GM10266 (cell line): ENCODE measurements at regions not wholly inside any gene's neighbourhood (a gene's known extent, or its start where the extent isn't known, plus 50 kb on each side); places are given as distances from the start of the nearest gene placed in this dataset.

Source experiments
- DNase-seq: peaks from one replicate; pipeline ENCODE4 v3.0.0; 2012; ENCODE audit errors: extremely low spot score
- TF ChIP-seq, protein P1 (sequence below): IDR thresholded peaks from 2 replicates; pipeline ENCODE4 v1.5.1; 2012; ENCODE audit warnings: mild to moderate bottlenecking, low read depth; ENCODE audit not compliant: control insufficient read depth, insufficient read depth; ENCODE audit errors: missing control alignments

DNA sequence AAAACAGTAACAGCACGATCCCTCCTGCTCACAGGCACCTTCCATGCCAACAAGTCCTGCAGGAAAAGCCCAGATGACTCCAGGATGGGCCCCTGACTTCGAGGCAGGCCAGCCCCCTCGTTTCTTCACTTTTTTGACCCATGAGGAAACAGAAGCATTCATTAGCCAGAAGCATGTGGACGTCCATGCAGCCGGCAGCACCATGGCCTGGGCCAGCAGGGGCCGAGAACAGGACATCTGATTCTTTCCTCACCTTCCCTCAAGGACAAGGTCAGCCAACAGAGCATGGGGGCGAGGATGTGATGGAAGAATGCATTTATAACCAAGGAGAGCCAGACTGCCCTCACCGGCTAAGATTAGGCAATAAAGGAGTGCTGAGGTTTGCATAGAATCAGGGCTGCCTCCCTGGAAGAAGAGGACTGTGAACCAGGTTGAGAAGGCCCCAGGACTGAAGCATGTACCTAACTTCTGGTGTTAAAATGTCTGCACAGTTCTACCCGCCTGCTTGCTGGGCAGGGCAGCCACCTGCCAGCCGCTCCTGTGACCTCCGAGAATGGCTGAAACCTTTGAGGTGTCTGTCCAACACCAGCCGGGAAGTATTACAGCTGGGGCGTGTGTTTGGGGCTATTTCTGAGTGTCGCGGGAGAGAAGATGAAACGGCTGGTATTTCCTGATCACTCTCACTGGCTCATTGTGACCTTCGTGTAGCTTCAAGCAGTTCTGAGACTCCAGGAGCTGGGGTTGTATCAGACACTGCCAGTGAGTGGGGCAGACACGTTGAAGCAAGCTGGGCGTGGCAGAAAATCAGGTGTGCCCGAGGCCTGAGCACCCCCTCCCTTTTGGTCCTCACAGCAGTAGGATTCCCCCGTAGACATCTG lies 94.0 kb upstream of the TNRC6C start:
- TF ChIP-seq, protein P1, sequence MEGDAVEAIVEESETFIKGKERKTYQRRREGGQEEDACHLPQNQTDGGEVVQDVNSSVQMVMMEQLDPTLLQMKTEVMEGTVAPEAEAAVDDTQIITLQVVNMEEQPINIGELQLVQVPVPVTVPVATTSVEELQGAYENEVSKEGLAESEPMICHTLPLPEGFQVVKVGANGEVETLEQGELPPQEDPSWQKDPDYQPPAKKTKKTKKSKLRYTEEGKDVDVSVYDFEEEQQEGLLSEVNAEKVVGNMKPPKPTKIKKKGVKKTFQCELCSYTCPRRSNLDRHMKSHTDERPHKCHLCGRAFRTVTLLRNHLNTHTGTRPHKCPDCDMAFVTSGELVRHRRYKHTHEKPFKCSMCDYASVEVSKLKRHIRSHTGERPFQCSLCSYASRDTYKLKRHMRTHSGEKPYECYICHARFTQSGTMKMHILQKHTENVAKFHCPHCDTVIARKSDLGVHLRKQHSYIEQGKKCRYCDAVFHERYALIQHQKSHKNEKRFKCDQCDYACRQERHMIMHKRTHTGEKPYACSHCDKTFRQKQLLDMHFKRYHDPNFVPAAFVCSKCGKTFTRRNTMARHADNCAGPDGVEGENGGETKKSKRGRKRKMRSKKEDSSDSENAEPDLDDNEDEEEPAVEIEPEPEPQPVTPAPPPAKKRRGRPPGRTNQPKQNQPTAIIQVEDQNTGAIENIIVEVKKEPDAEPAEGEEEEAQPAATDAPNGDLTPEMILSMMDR: no peak
- DNase-seq: no peak

DNA sequence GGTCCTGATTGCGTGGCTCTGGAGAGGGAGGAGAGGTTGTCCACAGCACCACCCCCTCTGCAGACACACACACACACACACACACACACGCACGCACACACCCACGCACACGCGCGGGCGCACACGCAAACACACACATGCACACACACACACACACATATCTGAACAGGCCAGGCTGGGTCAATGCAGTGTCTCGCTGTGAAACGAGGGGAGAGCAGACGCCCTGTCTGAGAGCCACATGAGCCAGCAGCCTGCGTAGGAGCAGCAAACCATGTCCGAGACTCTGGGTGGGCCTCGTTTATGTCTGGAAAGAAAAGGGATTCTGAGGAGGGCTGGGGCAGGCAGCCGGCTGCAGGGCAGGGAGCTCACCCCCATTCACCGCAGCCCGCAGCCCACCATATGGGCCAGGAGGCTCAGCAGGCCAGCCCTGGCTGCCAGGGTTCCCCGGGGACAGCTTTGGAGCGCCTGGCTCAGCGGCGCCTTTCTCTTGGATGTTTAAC lies 93.3 kb upstream of the TNRC6C start:
- TF ChIP-seq, protein P1: no peak
- DNase-seq: no peak

DNA sequence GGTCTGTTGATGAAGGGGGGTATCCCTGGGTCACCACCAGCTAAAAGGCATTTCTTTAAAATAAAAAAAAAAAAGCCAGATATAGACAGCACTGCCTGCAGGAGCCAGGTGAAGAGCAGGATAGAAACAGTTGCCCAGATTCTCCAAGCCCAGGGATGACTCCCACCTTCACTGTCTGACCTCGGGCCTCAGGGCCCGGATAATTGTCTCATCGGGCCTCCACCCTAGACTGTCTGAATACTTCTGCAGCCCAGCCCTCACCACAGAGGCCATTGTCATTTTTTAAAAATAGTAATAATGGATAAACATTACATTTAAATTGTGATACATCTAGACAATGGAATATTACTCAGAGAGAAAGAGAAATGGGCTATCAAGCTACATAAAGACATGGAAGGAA lies 92.8 kb upstream of the TNRC6C start:
- no peak for DNase-seq
- TF ChIP-seq, protein P1: no peak

DNA sequence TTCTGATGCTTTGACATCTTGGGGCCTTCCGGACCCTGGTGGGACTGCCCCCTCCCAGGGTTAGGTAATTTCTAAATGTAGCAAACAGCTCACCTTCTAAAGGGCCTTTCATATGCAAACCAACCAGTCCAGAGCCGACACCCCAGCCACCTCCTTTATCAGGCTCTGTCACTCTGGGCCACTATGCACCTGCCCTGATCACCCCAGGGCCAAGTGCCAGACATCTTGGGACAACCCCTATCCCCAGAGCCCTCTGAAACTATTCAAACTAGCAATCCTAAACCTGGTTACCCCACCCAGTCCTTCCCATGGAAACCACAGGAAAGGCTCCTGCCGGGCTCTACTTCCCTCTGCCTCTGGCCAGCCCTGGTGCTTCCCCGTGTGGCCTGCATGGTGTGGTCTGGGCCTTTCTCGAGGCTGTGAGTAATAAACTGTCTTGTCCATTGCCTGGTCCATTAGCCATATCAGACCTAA lies 91.2 kb upstream of the TNRC6C start:
- peak; percentile 55 for DNase-seq
- TF ChIP-seq, protein P1: no peak

DNA sequence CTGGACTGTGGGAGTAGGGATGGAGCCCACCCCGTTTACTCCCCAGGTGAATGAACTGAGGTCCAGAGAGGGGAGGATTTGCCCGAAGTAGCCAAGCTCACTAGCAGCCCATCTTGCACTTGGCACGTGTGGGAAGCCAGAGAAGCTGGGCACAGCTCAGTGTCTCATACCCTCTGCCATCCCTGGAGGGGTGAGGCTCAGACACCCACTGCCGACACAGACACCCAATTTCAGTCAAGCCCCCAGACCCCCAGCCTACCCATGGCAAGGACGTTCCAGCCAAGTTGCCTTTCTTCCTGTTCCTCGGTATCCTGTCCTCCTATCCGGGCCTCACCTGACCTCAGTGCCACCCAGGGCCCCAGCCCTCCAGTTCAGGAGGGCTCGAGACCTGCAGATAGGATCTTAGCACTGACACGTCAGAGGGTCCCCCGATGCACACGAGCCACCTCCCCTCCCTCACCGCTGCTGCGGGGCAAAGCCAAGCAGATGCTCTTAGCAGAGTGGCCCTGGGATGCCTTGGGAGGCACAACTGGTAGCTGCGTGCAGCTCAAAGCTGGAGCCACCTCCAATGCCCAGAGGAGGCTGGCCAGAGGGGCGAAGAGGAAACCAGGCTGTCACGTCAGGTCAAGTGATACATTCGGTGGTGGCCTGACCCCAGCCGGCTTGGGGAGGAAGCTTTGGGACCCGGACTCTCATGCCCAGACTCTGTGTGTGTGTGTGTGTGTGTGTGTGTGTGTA lies 90.4 kb upstream of the TNRC6C start:
- TF ChIP-seq, protein P1: no peak

DNA sequence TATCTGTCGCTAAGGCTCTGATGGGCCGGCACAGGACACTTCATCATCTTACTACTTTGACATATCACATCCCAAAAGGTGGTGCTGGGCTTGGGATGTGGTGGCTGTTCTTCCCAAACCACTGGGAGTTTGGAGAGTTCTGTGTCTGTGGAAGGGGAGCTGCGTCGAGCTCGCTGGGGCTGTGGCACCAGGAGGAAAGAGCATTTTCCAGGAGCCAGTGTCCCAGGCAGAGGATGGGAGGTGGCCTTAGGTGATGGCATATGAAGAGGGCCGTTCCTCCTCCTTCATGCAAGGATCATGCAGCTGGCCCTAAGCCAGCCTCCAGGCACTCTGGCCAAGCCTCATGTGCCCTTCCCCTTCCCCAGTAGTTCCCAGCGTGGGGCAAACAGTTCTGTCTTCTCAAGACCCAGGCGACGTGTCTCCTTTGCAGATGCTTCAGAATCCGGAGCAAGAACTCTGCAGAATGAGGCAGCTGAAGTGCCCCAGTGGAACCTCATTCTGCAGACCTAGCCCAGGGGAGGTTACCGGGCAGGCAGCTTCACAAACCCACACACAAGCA lies 89.4 kb upstream of the TNRC6C start:
- no peak for DNase-seq

More for the DNA sequence above, 90.4 kb upstream of the TNRC6C start:
- no peak for DNase-seq

More for the DNA sequence above, 89.4 kb upstream of the TNRC6C start:
- TF ChIP-seq, protein P1: no peak
